PC-9 (cell line): ENCODE measurements at regions not wholly inside any gene's neighbourhood (a gene's known extent, or its start where the extent isn't known, plus 50 kb on each side); places are given as distances from the start of the nearest gene placed in this dataset.

Source experiments
- BruUV-seq: library from RNA; stranded (reverse); fragments of 400-500 nt; replicated peaks from 2 replicates; lab custom pipeline; 2021; lab: Mats Ljungman, UMichigan
- CTCF ChIA-PET: fragments of 300-600 bp; sonication (Branson Sonifier 250); formaldehyde crosslinking; loops from one replicate; lab custom pipeline; 2022; ENCODE audit warnings: antibody characterized with exemption; lab: Charles Lee
- POLR2A ChIA-PET: fragments of 300-600 bp; sonication (Branson Sonifier 250); formaldehyde crosslinking; loops from one replicate; lab custom pipeline; 2022; ENCODE audit warnings: antibody characterized with exemption; ENCODE audit not compliant: unreplicated experiment; lab: Charles Lee
- DNase-seq, 2 experiments: peaks; one replicate each; pipeline versions ENCODE4 v3.0.0 to v3.0.0-alpha.2; 2015 to 2022; ENCODE audit warnings: mixed read lengths in 1 of 2
- H2AFZ ChIP-seq: fragments of 200-600 bp; sonication (generic); 2 replicates; pipeline ENCODE4 v1.8.1; 2017; ENCODE audit warnings: antibody characterized with exemption
- H3F3A ChIP-seq: fragments of 200-600 bp; sonication (generic); 2 replicates; pipeline ENCODE4 v1.8.1; 2017; ENCODE audit warnings: antibody characterized with exemption, mild to moderate bottlenecking, low read depth; ENCODE audit not compliant: insufficient read depth
- H3K27ac ChIP-seq: fragments of 200-600 bp; sonication (generic); 2 replicates; pipeline ENCODE4 v1.6.1; 2016; ENCODE audit warnings: mixed run types
- H3K27me3 ChIP-seq: fragments of 200-600 bp; sonication (generic); 2 replicates; pipeline ENCODE4 v1.6.1; 2016; ENCODE audit warnings: low read depth, mixed run types; ENCODE audit not compliant: insufficient read depth
- H3K36me3 ChIP-seq: fragments of 200-600 bp; sonication (generic); 2 replicates; pipeline ENCODE4 v1.6.1; 2016; ENCODE audit warnings: low read depth, mixed run types
- H3K4me1 ChIP-seq: fragments of 200-600 bp; sonication (generic); replicated peaks from 2 replicates; pipeline ENCODE4 v1.6.1; 2016; ENCODE audit warnings: mixed run types; ENCODE audit not compliant: insufficient read depth
- H3K4me2 ChIP-seq: fragments of 200-600 bp; sonication (generic); 2 replicates; pipeline ENCODE4 v1.6.1; 2017; ENCODE audit warnings: mixed run types
- H3K4me3 ChIP-seq: fragments of 200-600 bp; sonication (generic); 2 replicates; pipeline ENCODE4 v1.6.1; 2016; ENCODE audit warnings: mixed run types
- H3K79me2 ChIP-seq: fragments of 200-600 bp; sonication (generic); 2 replicates; pipeline ENCODE4 v1.6.1; 2017; ENCODE audit warnings: low read depth, mixed run types
- H3K9me2 ChIP-seq: fragments of 200-600 bp; sonication (generic); 2 replicates; pipeline ENCODE4 v1.8.1; 2017; ENCODE audit warnings: mild to moderate bottlenecking; ENCODE audit not compliant: insufficient read depth
- H3K9me3 ChIP-seq: fragments of 200-600 bp; sonication (generic); 2 replicates; pipeline ENCODE4 v1.8.1; 2016; ENCODE audit warnings: low read depth; ENCODE audit not compliant: insufficient read depth
- H4K20me1 ChIP-seq: fragments of 200-600 bp; sonication (generic); 2 replicates; pipeline ENCODE4 v1.8.1; 2017; ENCODE audit not compliant: insufficient read depth
- CTCF ChIP-seq: fragments of 200-600 bp; sonication (generic); conservative IDR thresholded peaks from 2 replicates; pipeline ENCODE4 v1.6.1; 2017; ENCODE audit warnings: mixed run types, antibody characterized with exemption, mild to moderate bottlenecking, moderate library complexity
- EZH2 ChIP-seq: fragments of 200-600 bp; sonication (generic); IDR thresholded peaks from 2 replicates; pipeline ENCODE4 v1.8.0; 2017; ENCODE audit warnings: antibody characterized with exemption, low read depth
- intact Hi-C: fragments of 100-400 bp; cut with micrococcal nuclease; formaldehyde crosslinking; loops from one replicate; pipeline ENCODE4 v1.10.0; 2022; ENCODE audit not compliant: unreplicated experiment

- Histone ChIP-seq H3K36me3 (no peaks in the 10 kb centered on the region), H3F3A (no peaks in the 10 kb centered on the region), H3K27ac (no peak overlapping the region), H4K20me1 (no peaks in the 10 kb centered on the region), H3K4me1 (no peaks in the 10 kb centered on the region), H3K79me2 (no peaks in the 10 kb centered on the region), H3K9me2 (no peaks in the 10 kb centered on the region), H3K4me3 (no peak overlapping the region), H3K4me2 (no peak overlapping the region), H3K27me3 (no peaks in the 10 kb centered on the region), H2AFZ (no peak overlapping the region), H3K9me3 (no peaks in the 10 kb centered on the region)
- no TSS peak for BruUV-seq
- TF ChIP-seq CTCF (no peak), EZH2 (no peak)
- no peak for DNase-seq
- ChIA-PET CTCF (no interaction called here), POLR2A (no interaction called here)
- intact Hi-C loops: no loop called here
Measured at GRCh38 chr2:225937625-225938187, 538.2 kb downstream of the NYAP2 start.

GRCh38 chr2:225932811-225933413 lies 533.4 kb downstream of the NYAP2 start:
- no peaks in the 10 kb centered on the region for H3F3A ChIP-seq
- POLR2A ChIA-PET: no interaction called here
- no peak overlapping the region for H3K4me2 ChIP-seq
- no peak for DNase-seq
- no peak overlapping the region for H3K27ac ChIP-seq
- BruUV-seq: no TSS peak
- CTCF ChIA-PET: no interaction called here
- H4K20me1 ChIP-seq: no peaks in the 10 kb centered on the region
- H3K9me3 ChIP-seq: no peaks in the 10 kb centered on the region
- H3K27me3 ChIP-seq: no peaks in the 10 kb centered on the region
- H3K4me3 ChIP-seq: no peak overlapping the region
- no peak overlapping the region for H2AFZ ChIP-seq
- no peaks in the 10 kb centered on the region for H3K9me2 ChIP-seq
- intact Hi-C loops: no loop called here
- no peaks in the 10 kb centered on the region for H3K36me3 ChIP-seq
- no peaks in the 10 kb centered on the region for H3K4me1 ChIP-seq
- TF ChIP-seq CTCF (no peak), EZH2 (no peak)
- no peaks in the 10 kb centered on the region for H3K79me2 ChIP-seq

GRCh38 chr2:225930687-225931086 lies 531.2 kb downstream of the NYAP2 start:
- Histone ChIP-seq H3K9me3 (no peaks in the 10 kb centered on the region), H3F3A (no peaks in the 10 kb centered on the region), H3K9me2 (no peaks in the 10 kb centered on the region), H3K27me3 (no peaks in the 10 kb centered on the region), H3K27ac (no peak overlapping the region), H4K20me1 (no peaks in the 10 kb centered on the region), H3K4me1 (no peaks in the 10 kb centered on the region), H3K79me2 (no peaks in the 10 kb centered on the region), H3K4me2 (no peak overlapping the region), H3K36me3 (no peaks in the 10 kb centered on the region), H3K4me3 (no peak overlapping the region), H2AFZ (no peak overlapping the region)
- no TSS peak for BruUV-seq
- POLR2A ChIA-PET: no interaction called here
- CTCF ChIA-PET: no interaction called here
- intact Hi-C loops: no loop called here
- TF ChIP-seq EZH2: no peak
- no peak for TF ChIP-seq CTCF
- no peak for DNase-seq
